Right lobe of liver (tissue), 6 donors: ENCODE measurements at regions not wholly inside any gene's neighbourhood (a gene's known extent, or its start where the extent isn't known, plus 50 kb on each side); places are given as distances from the start of the nearest gene placed in this dataset.

Experiments
- ATAC-seq, 4 donors: fragments of 200-7000 bp; cut with Tn5 transposase; one replicate each; pipeline ENCODE4 v1.9.1; 2020; ENCODE audit warnings: mild to moderate bottlenecking in 4 of 4, moderate library complexity in 4 of 4
- DNase-seq, 3 donors: peaks; one replicate each; pipeline ENCODE4 v3.0.0-alpha.2; 2020
- H3K27ac ChIP-seq, 3 donors: fragments of 200-600 bp; one replicate each; pipeline ENCODE4 v1.8.0; 2022
- H3K27me3 ChIP-seq, 2 donors: fragments of 200-600 bp; one replicate each; pipeline ENCODE4 v1.8.0; 2022
- H3K36me3 ChIP-seq, 4 donors: fragments of 200-600 bp; sonication (generic) in 1 of 4; one replicate each; pipeline versions ENCODE4 v1.5.1 to v1.8.0; 2017 to 2022; ENCODE audit warnings: control low read depth in 1 of 4
- H3K4me1 ChIP-seq, 4 donors: fragments of 200-600 bp; sonication (generic) in 1 of 4; one replicate each; pipeline versions ENCODE4 v1.5.1 to v1.8.0; 2017 to 2022; ENCODE audit warnings: control low read depth in 1 of 4
- H3K4me3 ChIP-seq, 3 donors: fragments of 200-600 bp; one replicate each; pipeline ENCODE4 v1.8.0; 2022
- H3K9me3 ChIP-seq, 4 donors: fragments of 200-600 bp; sonication (generic) in 1 of 4; one replicate each; pipeline versions ENCODE4 v1.5.1 to v1.8.0; 2017 to 2022; ENCODE audit warnings: control low read depth in 1 of 4
- CTCF ChIP-seq, 4 donors: fragments of 200-600 bp in 3 of 4; fragments of 450-650 bp in 1 of 4; IDR thresholded peaks; one replicate each; pipeline versions ENCODE4 v1.5.1 to v1.8.0; 2016 to 2022; ENCODE audit warnings: antibody characterized with exemption in 4 of 4, mild to moderate bottlenecking in 2 of 4
- POLR2A ChIP-seq: fragments of 450-650 bp; IDR thresholded peaks from one replicate; pipeline ENCODE4 v1.6.1; 2017; ENCODE audit warnings: antibody characterized with exemption, mild to moderate bottlenecking
- WGBS: methylation state at CpG from one replicate; pipeline ENCODE4 v1.1.6; 2018; ENCODE audit warnings: low coverage, low lambda C conversion rate; ENCODE audit not compliant: insufficient coverage; ENCODE audit errors: missing lambda C conversion rate; 5-methylcytosine and 5-hydroxymethylcytosine counted together
- intact Hi-C, 2 donors: fragments of 100-400 bp; cut with DNase I; formaldehyde crosslinking; loops; one replicate each; pipeline versions ENCODE4 v1.11.2 to v1.14.1; 2022
- donor health status: DM: no; HTN: yes; CAD: no.
- donor health status: DM: no; HTN: no; CAD: no.
- donor health status: DM: no; HTN: no; CAD: no.
- donor health status: DM: no; HTN: yes; CAD: no.
- donor health status: DM: no; HTN: yes; CAD: no.

GRCh38 chr6:121612927-121613326 lies 177.5 kb downstream of the GJA1 start:
- H3K4me1 ChIP-seq, result no peaks in the 10 kb centered on the region
- ATAC-seq, result no peak
- intact Hi-C loops, result no loop called here
- H3K36me3 ChIP-seq, result no peaks in the 10 kb centered on the region
- no peak overlapping the region for H3K4me3 ChIP-seq
- no peak for DNase-seq
- H3K27ac ChIP-seq, result no peak overlapping the region
- no peaks in the 10 kb centered on the region for H3K9me3 ChIP-seq
- no peak for TF ChIP-seq CTCF (IDR thresholded peaks at IDR 0.05)
- TF ChIP-seq POLR2A, result no peak
- 49% methylated on average over 3 of the region's 3 CpGs for WGBS
- H3K27me3 ChIP-seq, result no peaks in the 10 kb centered on the region

DNA sequence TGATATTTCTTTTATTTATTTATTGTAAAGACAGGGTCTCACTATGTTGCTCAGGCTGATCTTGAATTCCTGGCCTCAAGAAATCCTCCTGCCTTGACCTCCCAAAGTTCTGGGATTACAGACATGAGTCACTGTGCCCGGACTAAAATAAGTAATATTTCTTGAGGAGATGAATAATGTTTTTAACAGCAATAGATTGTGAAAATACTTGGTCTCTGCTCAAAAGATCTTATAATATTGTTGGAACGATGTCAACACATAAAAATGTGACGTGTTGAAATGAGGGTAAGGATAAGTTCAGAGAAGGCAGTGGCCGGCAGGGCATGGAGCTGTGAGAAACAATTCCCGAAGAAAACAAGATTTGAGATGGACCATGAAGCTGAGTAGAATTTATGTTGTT lies 178.7 kb downstream of the GJA1 start:
- intact Hi-C loops, result no loop called here
- H3K4me1 ChIP-seq, result no peaks in the 10 kb centered on the region
- H3K27me3 ChIP-seq, result no peaks in the 10 kb centered on the region
- H3K27ac ChIP-seq, result no peak overlapping the region
- H3K36me3 ChIP-seq, result no peaks in the 10 kb centered on the region
- WGBS, result 59% methylated on average over 5 of the region's 5 CpGs
- TF ChIP-seq CTCF (IDR thresholded peaks at IDR 0.05), result no peak
- no peak for ATAC-seq
- DNase-seq, result no peak
- no peak overlapping the region for H3K4me3 ChIP-seq
- H3K9me3 ChIP-seq, result no peaks in the 10 kb centered on the region

- TF ChIP-seq CTCF (IDR thresholded peaks at IDR 0.05) (no peak), POLR2A (no peak)
- no peaks in the 10 kb centered on the region for H3K4me1 ChIP-seq
- no peak overlapping the region for H3K27ac ChIP-seq
- no peaks in the 10 kb centered on the region for H3K27me3 ChIP-seq
- 31% methylated on average over 3 of the region's 3 CpGs for WGBS
- ATAC-seq (no peak), DNase-seq (no peak)
- no peak overlapping the region for H3K4me3 ChIP-seq
- H3K9me3 ChIP-seq, result no peaks in the 10 kb centered on the region
- intact Hi-C loops, result no loop called here
- H3K36me3 ChIP-seq, result no peaks in the 10 kb centered on the region
Observed at GRCh38 chr6:121615493-121615892, 180.0 kb downstream of the GJA1 start.

DNA sequence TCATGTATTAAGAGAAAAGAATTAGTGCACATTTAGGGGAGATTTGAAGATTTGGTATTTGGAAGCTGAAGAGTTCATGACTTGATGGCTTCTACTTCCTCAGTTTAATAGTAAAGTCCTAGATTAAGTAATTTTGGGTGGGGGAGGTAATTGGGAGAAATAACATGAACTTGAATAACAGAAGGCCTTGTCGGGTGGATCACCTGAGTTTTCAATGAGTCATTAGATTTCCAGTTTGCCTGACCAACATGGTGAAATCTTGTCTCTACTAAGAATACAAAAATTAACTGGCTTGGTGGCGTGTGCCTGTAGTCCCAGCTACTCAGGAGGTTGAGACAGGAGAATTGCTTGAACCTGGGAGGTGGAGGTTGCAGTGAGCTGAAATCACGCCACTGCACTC lies 181.0 kb downstream of the GJA1 start:
- DNase-seq (no peak), ATAC-seq (no peak)
- Histone ChIP-seq H3K4me3 (no peak overlapping the region), H3K27ac (no peak overlapping the region), H3K4me1 (no peaks in the 10 kb centered on the region), H3K27me3 (no peaks in the 10 kb centered on the region), H3K9me3 (no peaks in the 10 kb centered on the region), H3K36me3 (no peaks in the 10 kb centered on the region)
- intact Hi-C loops, result no loop called here
- TF ChIP-seq POLR2A, result no peak
- TF ChIP-seq CTCF (IDR thresholded peaks at IDR 0.05), result no peak
- 57% methylated on average over 3 of the region's 3 CpGs for WGBS

GRCh38 chr6:121617388-121617787 lies 181.9 kb downstream of the GJA1 start:
- no peak for TF ChIP-seq CTCF (IDR thresholded peaks at IDR 0.05)
- DNase-seq (no peak), ATAC-seq (no peak)
- H3K4me1 ChIP-seq, result no peaks in the 10 kb centered on the region
- H3K27ac ChIP-seq, result no peak overlapping the region
- H3K4me3 ChIP-seq, result no peak overlapping the region
- H3K9me3 ChIP-seq, result no peaks in the 10 kb centered on the region
- H3K27me3 ChIP-seq, result no peaks in the 10 kb centered on the region
- H3K36me3 ChIP-seq, result no peaks in the 10 kb centered on the region
- intact Hi-C loops, result no loop called here
